T follicular helper cell (primary cell): ENCODE measurements at regions not wholly inside any gene's neighbourhood (a gene's known extent, or its start where the extent isn't known, plus 50 kb on each side); places are given as distances from the start of the nearest gene placed in this dataset.
"Not testable (repeated sequence)": the region's sequence is repeated elsewhere in the genome, so short reads cannot be mapped to it uniquely, and the experiment has no call there.

Source experiments
- DNase-seq: peaks from one replicate; pipeline ENCODE4 v3.0.0-alpha.2; 2020; ENCODE audit warnings: low read depth

DNA sequence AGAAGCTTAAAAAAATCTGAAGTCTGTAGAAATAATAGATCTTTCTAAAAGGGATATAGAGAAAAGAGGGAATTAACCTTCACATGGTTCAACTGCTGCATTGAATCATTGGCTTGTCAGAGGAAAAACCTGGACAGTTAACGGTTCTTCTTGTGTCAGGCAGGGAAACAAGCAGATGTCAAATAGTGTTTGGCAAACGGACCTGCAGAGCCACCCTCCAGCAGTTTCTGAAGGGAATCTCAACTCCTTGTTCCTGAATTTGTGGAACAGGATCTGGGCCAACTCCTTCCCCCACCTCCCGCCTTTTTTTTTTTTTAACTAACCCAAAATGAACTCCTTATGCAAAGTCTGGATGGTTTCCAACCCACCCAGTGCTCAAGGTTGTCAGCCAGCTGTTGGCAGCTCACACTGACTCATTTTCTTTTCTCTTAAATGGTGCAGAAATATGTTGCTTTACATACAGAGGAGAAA lies 187.3 kb downstream of the CAND1 start:
- DNase-seq: no peak

DNA sequence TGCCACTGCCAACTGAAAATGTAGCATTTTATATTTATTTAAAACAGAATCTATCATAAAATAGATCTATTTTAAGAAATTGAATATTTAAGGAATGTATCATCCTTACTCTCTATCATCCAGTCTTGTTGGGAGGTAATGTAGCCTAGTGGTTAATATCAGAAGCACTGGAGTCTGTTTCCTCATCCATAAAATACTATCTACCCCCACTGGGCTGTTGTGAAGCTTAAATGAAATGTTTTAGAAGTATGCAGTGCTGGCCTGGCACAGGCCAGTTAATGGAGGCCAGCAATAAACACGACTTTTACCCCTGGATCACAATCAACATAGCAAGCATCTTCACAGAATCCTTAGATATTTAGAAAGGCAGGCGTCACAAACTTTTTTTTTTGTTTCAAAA lies 188.0 kb downstream of the CAND1 start:
- no peak for DNase-seq

DNA sequence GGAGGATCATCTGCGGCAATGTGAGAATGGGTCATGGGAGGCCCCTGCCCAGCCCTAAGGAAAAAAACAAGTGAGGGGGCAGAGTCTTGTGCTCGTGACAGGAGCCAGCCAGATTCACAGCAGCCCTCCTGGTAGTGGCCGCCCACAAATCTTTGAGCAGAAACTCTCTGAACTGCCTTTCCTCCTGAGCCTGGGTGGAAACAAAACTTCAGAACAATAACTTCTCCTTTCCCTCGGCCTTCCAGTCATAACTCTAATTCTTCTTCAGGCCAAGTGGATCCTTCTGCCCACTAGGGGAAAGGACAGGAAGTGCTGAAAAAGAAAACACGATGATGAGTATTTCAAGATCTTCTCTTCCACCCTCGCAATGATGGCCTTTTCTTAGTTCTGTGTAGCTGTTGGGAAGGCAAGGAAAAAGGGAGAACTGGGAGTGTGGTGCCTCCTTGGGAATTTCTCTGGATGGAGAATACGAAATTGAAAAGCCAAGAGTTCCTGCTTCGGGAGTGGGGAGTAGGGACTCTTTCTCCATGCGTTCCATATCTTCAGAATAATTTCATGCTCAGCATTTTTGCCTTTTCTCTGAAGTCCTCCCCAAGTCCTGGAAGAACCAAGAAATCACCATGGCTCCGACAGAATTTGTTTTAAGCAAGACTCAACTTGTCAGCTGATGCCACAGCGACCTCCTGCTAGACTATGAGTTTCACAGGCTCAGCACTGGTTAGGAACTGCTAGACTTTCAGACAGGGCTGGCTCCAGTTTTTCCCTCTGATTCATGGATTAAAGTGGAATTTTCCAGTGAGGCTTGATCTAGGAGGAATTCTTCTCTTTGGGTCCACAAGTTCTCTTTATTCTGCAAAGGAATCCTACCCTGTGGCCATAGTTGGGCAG lies 188.9 kb downstream of the CAND1 start:
- no peak for DNase-seq

DNA sequence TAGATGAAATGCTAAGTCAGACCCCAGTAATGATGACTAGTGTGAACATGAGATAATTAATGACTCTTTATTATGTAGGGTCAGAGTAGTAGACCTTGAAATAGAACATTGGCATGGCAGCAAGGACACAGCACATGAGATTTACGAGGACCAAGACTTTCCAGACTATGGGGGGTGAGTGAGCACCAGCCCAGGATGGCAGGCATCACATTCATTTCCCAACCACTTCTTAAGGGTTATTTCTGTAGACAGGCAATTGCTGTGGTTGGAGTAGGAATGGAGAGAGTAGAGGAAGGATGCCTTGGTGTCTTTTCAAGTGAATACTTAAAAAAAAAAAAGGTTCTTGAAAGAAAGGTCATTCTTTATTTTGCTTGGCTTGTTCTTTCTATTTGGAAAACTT lies 189.4 kb upstream of the DYRK2 start:
- DNase-seq: no peak

DNA sequence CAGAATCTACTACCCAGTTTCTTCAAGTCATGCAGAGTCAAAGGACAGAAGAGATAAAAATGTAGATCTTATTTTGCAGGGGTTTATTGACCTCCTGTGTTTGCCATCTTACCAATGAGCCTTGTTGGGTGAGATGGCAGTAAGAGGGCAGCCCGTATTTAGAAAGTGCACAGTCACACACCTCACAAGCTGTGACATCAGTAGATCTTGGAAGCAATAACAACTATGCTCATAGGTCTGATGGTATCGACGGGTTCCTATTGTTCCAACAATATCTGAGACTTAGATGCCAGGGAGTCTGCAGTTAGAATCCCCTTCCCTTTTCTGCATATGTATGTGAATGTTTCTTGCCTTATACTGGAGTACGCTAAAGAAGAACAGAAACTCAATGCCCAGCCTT lies 189.0 kb upstream of the DYRK2 start:
- no peak for DNase-seq

DNA sequence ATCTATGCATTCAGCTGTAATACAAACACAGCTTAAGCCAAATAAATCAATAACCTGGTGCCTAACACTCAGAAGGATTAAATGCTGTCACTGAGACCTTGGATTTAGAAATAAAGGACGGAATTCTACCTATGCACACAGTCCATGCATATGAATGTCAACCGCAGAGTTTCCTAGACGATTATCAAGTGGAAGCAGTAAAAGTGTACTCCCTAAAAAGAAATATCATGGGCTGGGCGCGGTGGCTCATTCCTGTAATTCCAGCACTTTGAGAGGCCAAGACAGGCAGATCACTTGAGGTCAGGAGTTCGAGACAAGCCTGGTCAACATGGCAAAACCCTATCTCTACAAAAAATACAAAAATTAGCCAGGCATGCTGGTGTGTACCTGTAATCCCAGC lies 188.2 kb upstream of the DYRK2 start:
- no peak for DNase-seq

DNA sequence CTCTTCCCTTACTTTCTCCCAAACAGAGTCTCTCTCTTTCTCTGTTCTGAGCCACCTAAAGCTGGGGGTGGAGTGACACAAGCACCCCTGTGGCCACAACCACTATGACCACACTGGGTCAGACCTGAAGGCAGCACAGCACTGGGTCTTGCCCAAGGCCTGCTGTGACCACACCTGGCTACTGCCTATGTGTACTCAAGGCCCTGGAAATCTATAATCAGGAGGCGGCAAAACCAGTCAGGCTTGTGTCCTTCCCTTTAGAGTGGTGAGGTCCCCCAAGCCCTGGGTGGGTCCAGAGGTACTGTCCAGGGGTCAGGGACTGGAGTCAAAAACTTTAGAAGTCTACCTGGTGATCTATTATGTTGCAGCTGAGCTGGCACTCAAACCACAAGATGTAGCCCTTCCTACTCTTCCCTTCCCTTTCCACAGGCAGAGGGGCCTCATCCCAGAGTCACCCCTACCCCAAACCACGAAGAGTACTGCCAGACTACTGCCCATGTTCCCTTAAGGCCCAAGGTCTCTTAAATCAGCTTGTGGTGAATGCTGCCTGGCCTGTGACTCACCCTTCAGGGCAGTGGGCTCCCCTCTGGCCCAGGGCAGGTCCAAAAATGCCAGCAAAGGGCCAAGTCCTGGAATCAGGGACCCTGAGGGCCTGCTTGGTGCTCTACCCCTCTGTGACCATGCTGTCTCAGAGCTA lies 179.8 kb upstream of the DYRK2 start:
- no peak for DNase-seq

DNA sequence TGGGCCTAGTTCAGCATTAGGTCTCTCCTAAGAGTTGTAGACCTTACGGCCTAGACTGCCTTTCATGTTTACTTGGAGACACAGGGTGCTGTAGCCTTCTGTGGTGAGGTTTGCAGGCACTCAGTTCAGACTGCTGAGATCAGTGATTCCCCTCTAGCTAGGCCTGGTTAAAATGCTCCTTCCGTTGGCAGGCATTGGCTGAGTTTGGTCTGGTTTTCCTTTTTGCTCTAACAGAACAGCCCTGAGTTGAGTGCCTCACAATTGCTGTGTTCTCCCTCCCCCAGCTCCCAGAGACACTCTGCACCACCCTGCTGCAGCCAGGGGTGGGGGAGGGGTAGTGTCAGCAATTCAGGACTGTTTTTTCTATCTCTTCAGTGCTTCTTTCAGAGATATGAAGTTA lies 178.9 kb upstream of the DYRK2 start:
- no peak for DNase-seq

DNA sequence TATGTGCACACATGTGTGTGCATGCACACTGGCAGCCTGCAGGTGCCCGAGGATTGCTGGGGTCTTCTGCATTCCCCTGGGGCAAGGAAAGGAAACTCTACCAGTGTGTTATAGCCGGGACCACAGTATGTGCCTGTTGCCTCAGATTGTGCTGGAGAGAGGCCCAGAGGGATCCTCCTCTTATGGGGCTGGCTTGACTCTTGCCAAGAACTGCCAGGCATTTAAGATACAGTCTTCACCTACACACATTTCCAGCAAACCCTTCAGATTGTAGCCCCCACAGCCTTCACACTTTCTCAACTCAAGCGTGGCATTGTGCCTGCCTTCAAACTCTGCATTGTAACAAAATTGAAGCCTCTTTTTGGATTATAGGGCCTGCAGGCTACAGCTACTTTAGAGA lies 176.7 kb upstream of the DYRK2 start:
- no peak for DNase-seq

DNA sequence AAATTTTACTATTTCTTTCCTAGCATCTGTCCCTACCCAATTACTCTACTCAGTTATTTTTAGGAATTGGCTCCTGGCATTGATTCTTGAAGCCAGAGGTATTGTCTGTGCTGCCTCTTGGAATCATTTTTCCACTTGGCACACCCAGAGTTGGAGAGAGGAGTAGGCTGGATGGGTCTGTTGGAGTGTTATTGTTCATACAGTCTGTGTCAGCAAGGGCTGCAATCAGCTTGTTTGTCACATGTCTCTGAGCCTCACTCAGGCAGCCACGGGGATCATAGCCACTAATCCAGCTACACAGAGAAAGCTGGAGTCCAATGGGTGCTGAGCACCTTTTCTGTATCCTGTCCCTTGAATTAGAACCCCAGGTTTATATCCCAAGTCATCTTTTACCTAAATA lies 176.0 kb upstream of the DYRK2 start:
- no peak for DNase-seq

DNA sequence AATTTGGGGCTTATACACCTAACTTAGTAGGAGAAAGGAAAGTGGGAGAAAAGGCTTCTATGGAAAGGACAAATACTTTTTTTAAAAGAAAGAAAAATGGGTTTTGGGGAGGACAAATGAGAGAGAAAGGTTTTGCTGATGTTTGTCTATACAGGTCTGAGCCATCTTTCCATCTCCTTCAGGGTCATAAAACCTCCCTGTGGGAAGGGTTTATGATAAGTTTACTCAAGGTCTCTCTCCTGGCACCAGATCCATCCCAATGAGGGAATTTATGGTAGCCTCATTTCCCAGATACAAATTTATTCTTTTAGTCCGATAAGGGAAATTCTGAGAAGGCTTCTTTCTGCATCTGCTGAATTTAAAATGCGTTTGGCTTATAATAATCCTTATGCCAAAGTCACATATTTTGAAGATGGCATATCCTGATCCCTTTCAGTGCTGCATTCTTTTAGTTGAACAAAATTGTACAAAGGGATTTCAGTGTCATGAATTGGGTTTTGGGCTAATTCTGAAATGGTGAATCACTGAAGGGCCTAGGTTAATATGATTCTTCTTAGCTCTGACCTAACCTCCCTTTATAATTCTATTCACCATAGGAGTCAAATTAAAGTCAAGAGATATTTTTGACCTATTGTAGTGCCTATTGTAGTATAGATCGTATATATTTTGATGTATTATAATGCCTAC lies 173.5 kb upstream of the DYRK2 start:
- DNase-seq: no peak

DNA sequence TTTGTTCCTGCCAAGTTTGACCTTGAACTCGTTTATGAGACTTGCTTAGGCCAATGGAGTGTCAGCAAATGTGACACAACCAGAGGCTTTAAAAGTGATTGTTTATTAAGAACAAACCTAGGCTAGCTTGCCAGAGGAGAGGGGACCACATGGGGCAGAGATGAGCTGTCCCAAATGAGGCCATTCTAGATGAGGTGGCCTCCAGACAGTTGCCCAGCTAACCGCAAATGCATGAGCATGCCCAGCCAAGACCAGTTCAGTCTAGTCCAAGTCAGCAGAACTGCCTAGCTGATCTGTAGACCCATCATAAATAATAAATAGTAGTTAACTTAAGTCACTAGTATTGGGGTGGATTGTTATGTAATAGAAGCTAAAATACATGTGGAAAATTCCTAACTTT lies 172.8 kb upstream of the DYRK2 start:
- no peak for DNase-seq

DNA sequence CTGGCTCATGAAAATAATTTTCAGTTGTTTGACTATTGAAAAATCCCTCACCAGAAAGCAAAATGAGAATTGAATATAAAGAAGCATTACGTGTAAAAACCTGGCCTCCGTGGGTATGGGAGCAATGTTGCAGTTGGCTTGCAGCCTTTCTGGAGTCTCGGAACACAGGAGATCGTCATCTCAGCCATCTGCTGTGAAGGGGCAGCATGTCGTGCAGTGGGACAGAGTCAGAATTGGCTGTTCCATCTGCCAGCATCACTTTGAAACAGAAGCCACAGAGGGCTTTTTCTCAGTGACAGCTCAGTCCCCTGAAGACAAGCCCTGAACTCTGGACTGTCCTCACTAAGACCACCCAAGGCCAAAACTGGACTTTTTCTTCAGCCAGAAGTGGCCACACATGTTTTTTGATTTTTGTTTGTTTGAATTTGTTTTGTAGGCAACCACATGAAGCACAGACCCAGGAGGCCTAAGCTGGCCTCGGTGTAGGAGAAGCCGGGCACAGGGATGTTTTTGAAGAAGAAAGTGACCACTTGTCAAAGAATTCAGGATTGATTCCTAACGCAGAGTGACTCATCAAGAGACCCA lies 170.8 kb upstream of the DYRK2 start:
- DNase-seq: no peak

DNA sequence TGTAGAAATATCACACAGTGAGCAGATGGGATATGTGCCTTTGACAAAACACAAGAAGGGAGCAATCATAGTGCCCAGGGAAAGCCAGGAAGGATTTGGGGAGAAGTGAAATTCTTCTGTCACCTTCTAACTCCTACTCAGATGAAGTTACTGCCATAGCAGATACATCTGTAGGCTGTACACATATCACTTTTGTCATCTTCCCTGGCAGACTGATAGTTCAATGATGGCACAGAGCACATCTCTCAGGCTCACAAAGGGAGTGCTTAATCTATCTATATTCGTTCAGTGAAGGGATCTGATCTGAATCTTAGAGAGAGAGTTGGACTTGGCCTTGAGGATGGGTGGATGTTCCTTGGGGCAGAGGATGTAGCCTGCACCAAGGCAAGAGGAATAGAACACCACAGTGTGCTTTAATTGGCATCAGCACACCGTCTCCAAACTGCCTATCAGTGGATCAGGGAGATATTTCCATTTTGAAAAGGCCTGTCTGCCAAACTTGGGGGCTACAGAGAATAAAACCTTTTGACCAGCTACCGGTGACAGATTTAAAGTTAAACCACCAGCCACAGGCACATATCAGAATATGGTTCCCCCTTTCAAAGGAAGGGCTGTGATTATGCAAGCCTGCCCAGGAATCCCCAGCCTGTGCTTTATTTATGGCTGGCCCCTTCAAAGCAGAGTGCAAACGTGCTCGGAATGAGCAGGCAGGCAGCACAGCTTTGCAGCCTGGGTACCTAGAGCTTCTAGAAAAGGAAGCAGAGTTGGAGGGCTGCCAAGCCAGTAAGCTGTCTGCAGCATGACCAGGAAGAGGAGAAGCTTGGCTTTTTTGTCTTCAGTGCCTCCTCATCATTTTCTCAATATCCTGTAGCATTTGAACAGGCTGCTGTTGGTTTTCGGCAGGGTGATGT lies 165.5 kb upstream of the DYRK2 start:
- peak; percentile 71 for DNase-seq

DNA sequence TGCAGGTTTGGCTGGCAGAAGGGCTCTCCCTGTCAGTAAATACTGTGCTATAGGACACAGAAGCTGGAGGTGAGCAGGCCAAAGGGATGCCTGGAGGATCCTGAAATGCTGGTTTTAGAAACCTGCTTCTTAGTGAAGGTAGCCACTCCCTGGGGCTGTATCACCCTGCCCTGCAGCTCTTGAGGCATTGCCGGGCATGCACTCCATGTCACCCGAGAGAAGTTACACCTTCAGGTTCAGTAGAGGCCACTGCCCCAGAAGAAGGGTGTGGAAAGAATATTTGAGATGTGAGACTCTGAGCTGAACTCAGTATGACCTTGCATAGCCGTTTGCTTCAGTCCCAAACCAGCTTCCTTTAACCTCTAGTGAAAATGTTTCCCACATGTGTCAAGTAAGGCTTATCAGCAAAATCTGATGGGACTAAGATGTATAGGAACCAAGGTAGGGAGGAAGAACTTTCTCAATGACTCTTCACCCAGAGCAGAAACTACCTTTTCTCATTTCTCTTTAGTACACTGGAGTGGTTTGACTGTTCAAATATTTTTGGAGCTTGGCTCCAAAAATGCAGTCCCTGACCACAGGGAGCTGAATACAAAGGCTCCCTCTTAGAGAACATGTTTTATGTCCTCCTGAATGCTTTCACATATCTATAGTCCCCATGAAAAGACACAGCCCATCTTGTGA lies 164.5 kb upstream of the DYRK2 start:
- no peak for DNase-seq

DNA sequence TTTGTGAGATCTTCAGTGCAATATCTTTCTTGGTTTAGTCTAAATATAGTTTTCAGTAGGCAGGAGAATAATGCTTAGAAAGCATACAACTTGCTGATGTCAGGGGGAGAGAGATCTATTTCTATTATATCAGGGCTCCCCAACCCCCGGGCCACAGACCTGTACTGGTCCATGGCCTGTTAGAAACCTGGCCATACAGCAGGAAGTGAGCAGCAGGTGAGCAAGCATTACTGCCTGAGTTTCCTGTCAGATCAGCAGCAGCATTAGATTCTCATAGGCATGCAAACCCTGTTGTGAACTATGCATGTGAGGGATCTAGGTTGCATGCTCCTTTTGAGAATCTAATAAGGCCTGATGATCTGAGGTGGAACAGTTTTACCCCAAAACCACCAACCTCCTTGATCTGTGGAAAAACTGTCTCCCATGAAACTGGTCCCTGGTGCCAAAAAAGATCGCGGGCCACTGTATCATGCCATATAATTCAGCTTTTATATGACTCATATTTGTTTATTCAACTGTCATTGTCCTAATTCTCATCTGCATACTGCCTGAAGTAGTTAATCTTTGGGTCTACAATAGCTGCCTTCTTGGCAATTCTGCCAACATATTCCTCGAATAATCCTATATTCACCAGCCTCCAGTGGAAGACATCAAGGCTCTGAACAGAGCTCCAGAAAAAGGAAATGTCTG lies 163.6 kb upstream of the DYRK2 start:
- no peak for DNase-seq

DNA sequence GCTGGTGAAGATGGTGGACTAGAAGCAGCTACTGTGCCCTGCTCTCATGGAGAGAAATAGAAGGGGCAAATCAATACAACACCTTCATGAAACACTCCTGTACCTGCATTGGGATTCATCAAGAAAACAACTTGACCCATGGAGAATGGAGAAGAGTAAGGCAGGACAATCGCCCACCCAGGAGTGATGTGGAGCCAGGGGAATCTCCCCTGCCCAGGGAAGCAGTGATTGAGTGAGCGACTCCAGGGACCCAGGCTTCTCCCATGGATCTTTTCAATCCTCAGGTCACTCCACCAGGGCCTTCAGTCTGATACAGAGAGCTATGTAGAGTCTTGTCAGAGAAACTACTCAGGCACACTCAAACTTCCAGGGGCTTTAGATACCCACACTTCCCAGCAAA lies 161.9 kb upstream of the DYRK2 start:
- DNase-seq: no peak

DNA sequence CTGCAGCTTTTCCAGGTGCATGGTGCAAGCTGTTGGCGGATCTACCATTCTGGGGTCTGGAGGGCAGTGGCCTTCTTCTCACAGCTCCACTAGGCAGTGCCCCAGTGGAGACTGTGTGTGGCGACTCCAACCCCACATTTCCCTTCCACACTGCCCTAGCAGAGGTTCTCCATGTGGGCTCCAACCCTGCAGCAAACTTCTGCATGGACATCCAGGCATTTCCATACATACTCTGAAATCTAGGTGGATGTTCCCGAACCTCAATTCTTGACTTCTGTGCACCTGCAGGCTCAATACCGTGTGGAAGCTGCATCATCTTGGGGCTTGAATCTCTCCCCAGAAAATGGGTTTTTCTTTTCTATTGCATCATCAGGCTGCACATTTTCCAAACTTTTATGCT lies 160.2 kb upstream of the DYRK2 start:
- DNase-seq: not testable (repeated sequence)

DNA sequence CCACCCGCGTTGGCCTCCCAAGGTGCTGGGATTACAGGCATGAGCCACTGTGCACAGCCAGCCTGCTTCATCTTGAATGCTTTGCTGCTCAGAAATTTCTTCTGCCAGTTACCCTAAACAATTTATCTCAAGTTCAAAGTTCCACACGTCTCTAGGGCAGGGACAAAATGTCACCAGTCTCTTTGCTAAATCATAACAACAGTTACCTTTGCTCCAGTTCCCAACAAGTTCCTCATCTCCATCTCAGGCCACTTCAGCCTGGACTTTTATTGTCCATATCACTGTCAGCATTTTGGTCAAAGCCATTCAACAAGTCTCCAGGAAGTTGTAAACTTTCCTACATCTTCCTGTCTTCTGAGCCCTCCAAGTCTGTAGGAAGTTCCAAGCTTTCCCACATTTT lies 159.5 kb upstream of the DYRK2 start:
- no peak for DNase-seq

DNA sequence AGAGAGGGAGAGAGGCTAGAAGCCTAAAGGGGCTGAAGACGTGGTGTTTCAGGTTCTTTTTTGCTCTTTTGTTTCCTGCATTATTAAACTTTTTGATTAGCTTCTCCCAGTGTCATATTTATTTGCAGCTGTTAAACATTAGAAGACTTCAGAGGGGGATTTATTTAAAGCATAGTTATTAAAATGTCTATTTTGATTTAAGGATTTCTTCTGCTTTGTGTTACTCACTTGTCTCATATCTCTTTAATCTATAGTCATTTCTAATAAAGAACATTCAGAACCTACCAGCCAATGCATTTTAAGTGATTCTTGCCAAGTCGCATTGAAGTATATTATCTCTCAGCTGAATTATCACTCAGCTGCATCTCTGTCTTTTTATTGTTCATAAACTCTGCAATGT lies 152.0 kb upstream of the DYRK2 start:
- DNase-seq: no peak
